ENCODE measurements at regions not wholly inside any gene's neighbourhood (a gene's known extent, or its start where the extent isn't known, plus 50 kb on each side); places are given as distances from the start of the nearest gene placed in this dataset.

DNA sequence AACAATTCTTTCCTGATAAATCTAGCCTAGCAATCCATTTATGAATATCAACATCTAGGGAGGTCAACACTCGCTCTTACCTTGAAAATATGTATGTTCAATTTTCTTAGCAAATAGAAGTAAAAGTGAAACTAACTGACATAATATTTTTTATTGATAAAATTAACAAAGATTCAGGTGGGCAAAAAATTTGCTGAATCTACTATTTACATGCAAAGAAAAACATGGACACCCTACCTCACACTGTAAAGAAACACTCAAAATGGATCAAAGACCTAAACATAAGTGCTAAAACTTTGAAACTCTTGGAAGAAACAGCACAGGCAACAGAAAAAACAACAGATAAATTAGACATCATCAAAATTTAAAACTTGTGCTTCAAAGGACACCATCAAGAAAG lies 151.6 kb upstream of the MYRIP start:
- Histone ChIP-seq H3K4me2 (ENCODE audit: unreplicated experiment) (no peak overlapping the region), H3K36me3 (ENCODE audit: low read depth) (no peaks in the 10 kb centered on the region), H3K79me2 (ENCODE audit: insufficient read depth) (no peaks in the 10 kb centered on the region), H3K9me3 (ENCODE audit: low read depth) (no peaks in the 10 kb centered on the region), H2AFZ (no peak overlapping the region), H4K20me1 (ENCODE audit: insufficient read depth) (no peaks in the 10 kb centered on the region), H3K4me3 (no peak overlapping the region), H3K4me1 (ENCODE audit: insufficient read depth) (no peaks in the 10 kb centered on the region), H3K27ac (no peak overlapping the region), H3K27me3 (replicated peaks; ENCODE audit: insufficient read depth) (no peaks in the 10 kb centered on the region), H3K9me2 (ENCODE audit: insufficient read depth) (no peaks in the 10 kb centered on the region), H3K9ac (no peak overlapping the region), H3F3A (ENCODE audit: insufficient read depth) (no peaks in the 10 kb centered on the region)
- TF ChIP-seq EZH2 (IDR thresholded peaks at IDR 0.05; ENCODE audit: insufficient read depth, poor library complexity, severe bottlenecking) = no peak
- no peak for TF ChIP-seq EZH2phosphoT487 (IDR thresholded peaks at IDR 0.05; ENCODE audit: insufficient read depth, low read depth)
- in situ Hi-C loops (cut with MboI) = no loop called here
- no peak for DNase-seq
- WGBS, 2 experiments (ENCODE audit: low coverage in 1 of 2, low lambda C conversion rate in 2 of 2, missing lambda C conversion rate in 2 of 2) = 77 to 94% methylated on average over 1 of the region's 1 CpG

DNA sequence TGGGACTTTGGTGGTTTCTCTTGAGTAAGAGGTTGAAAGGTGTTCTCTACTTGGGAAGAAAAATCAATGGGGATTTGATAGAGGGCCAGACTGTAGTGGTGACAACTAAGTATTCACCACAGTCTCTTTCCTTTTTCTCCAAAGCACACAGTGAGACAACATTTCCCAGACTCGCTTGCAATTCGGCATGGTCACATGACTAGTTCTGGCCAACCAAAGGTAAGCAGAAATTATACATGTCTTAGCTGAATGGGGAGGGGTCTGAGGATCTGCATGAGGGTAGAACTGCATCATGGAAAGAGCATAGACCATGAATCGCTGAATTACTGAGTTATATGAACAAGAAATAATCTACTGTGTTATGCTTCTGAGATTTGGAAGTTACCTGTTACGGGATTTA lies 144.5 kb upstream of the MYRIP start:
- Histone ChIP-seq H3K4me1 (ENCODE audit: insufficient read depth) (no peaks in the 10 kb centered on the region), H3K4me2 (ENCODE audit: unreplicated experiment) (no peak overlapping the region), H3K79me2 (ENCODE audit: insufficient read depth) (no peaks in the 10 kb centered on the region), H3K4me3 (no peak overlapping the region), H3K36me3 (ENCODE audit: low read depth) (no peaks in the 10 kb centered on the region), H3F3A (ENCODE audit: insufficient read depth) (no peaks in the 10 kb centered on the region), H3K9me3 (ENCODE audit: low read depth) (no peaks in the 10 kb centered on the region), H3K27ac (no peak overlapping the region), H3K9ac (no peak overlapping the region), H3K27me3 (replicated peaks; ENCODE audit: insufficient read depth) (no peaks in the 10 kb centered on the region; the same call in 1 of the 2 replicates), H4K20me1 (ENCODE audit: insufficient read depth) (no peaks in the 10 kb centered on the region), H3K9me2 (ENCODE audit: insufficient read depth) (no peaks in the 10 kb centered on the region), H2AFZ (no peak overlapping the region)
- in situ Hi-C loops (cut with MboI) = no loop called here
- DNase-seq = no peak
- TF ChIP-seq EZH2 (IDR thresholded peaks at IDR 0.05; ENCODE audit: insufficient read depth, poor library complexity, severe bottlenecking) = no peak
- TF ChIP-seq EZH2phosphoT487 (IDR thresholded peaks at IDR 0.05; ENCODE audit: insufficient read depth, low read depth) = no peak
- WGBS, 2 experiments (ENCODE audit: low coverage in 1 of 2, low lambda C conversion rate in 2 of 2, missing lambda C conversion rate in 2 of 2) = 68 to 74% methylated on average over 4 of the region's 4 CpGs

DNA sequence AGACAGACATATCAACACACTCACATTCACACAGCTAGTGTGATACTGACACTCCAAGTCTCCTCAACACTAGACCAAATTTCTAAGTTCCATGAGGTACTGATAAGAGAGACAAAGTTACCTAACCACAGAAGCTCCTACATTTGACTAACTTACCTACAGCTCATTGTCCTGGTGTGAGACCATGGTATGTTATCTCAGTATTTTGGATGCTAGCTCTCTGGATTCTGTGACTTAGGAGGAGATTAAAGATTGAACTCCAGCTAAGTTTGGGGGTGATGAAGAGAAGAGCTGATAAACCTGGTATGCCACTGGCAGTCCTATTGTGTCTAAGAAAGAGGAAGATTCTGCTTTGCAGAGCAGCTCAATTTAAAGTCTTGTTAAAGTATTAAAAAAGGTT lies 144.0 kb upstream of the MYRIP start:
- DNase-seq = no peak

DNA sequence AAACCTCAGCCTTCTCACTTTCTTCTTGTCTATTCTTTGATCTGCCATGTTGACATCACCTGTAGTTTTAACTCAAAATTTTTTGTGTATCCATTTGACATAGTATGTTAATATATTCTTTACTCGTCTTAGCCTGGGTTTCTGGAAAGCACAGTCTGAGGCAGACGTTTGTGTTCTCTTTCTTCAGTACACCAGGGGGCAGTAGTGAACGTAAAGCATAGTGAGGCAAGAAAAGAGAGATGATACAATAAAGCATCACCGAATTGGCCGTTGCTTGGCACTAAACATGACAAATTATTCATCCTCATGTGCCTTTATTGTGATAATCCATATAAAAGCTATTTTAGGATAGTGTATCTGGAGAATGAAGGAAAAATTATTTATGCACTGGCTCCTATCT lies 141.0 kb upstream of the MYRIP start:
- no peak for TF ChIP-seq EZH2phosphoT487 (IDR thresholded peaks at IDR 0.05; ENCODE audit: insufficient read depth, low read depth)
- no peak for TF ChIP-seq EZH2 (IDR thresholded peaks at IDR 0.05; ENCODE audit: insufficient read depth, poor library complexity, severe bottlenecking)
- Histone ChIP-seq H3K4me2 (ENCODE audit: unreplicated experiment) (no peak overlapping the region), H4K20me1 (ENCODE audit: insufficient read depth) (no peaks in the 10 kb centered on the region), H3K4me3 (no peak overlapping the region), H3K9ac (no peak overlapping the region), H3K9me3 (ENCODE audit: low read depth) (no peaks in the 10 kb centered on the region), H3K79me2 (ENCODE audit: insufficient read depth) (no peaks in the 10 kb centered on the region), H3K27me3 (replicated peaks; ENCODE audit: insufficient read depth) (no peaks in the 10 kb centered on the region; the same call in 1 of the 2 replicates), H3F3A (ENCODE audit: insufficient read depth) (no peaks in the 10 kb centered on the region), H2AFZ (no peak overlapping the region), H3K4me1 (ENCODE audit: insufficient read depth) (no peaks in the 10 kb centered on the region), H3K27ac (no peak overlapping the region), H3K9me2 (ENCODE audit: insufficient read depth) (no peaks in the 10 kb centered on the region), H3K36me3 (ENCODE audit: low read depth) (no peaks in the 10 kb centered on the region)
- WGBS, 2 experiments (ENCODE audit: low coverage in 1 of 2, low lambda C conversion rate in 2 of 2, missing lambda C conversion rate in 2 of 2) = 2% methylated on average over 5 of the region's 5 CpGs
- peak; percentile 80 for DNase-seq
- in situ Hi-C loops (cut with MboI) = no loop called here

More for the DNA sequence above, 144.0 kb upstream of the MYRIP start:
- H4K20me1 ChIP-seq (ENCODE audit: insufficient read depth) = no peaks in the 10 kb centered on the region
- H3F3A ChIP-seq (ENCODE audit: insufficient read depth) = no peaks in the 10 kb centered on the region
- H3K9ac ChIP-seq = no peak overlapping the region
- in situ Hi-C loops (cut with MboI) = no loop called here
- no peaks in the 10 kb centered on the region for H3K36me3 ChIP-seq (ENCODE audit: low read depth)
- no peak overlapping the region for H3K4me3 ChIP-seq
- no peak overlapping the region for H3K4me2 ChIP-seq (ENCODE audit: unreplicated experiment)
- no peaks in the 10 kb centered on the region for H3K4me1 ChIP-seq (ENCODE audit: insufficient read depth)
- no peaks in the 10 kb centered on the region for H3K79me2 ChIP-seq (ENCODE audit: insufficient read depth)
- no peaks in the 10 kb centered on the region for H3K9me3 ChIP-seq (ENCODE audit: low read depth)
- no peaks in the 10 kb centered on the region for H3K9me2 ChIP-seq (ENCODE audit: insufficient read depth)
- no peaks in the 10 kb centered on the region; the same call in 1 of the 2 replicates for H3K27me3 ChIP-seq (replicated peaks; ENCODE audit: insufficient read depth)
- no peak overlapping the region for H2AFZ ChIP-seq
- H3K27ac ChIP-seq = no peak overlapping the region
- TF ChIP-seq EZH2phosphoT487 (IDR thresholded peaks at IDR 0.05; ENCODE audit: insufficient read depth, low read depth) (no peak), EZH2 (IDR thresholded peaks at IDR 0.05; ENCODE audit: insufficient read depth, poor library complexity, severe bottlenecking) (no peak)

DNA sequence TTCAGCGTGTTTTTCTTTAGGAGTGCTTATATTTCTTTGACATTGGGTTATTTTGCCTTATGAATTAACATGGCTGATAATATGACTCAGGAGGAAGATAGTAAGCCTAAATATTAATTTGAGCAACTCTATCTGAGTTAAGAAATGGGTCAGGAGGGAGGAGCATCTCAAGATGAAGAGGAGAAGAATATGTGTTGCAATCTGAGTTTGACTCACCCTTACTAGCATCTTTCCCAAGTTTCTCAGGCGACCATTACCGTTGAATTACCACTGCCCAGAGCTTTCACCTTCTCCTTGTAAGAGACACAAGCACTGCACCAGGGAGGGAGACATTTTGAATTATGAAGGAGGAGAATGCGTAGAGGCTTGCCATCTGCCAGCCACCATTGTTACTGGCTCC lies 138.3 kb upstream of the MYRIP start:
- H3K79me2 ChIP-seq (ENCODE audit: insufficient read depth) = no peaks in the 10 kb centered on the region
- 64 to 69% methylated on average over 4 of the region's 4 CpGs for WGBS, 2 experiments (ENCODE audit: low coverage in 1 of 2, low lambda C conversion rate in 2 of 2, missing lambda C conversion rate in 2 of 2)
- H3K27me3 ChIP-seq (replicated peaks; ENCODE audit: insufficient read depth) = no peaks in the 10 kb centered on the region; the same call in 1 of the 2 replicates
- no peaks in the 10 kb centered on the region for H3K9me2 ChIP-seq (ENCODE audit: insufficient read depth)
- no peak overlapping the region for H3K27ac ChIP-seq
- in situ Hi-C loops (cut with MboI) = no loop called here
- no peaks in the 10 kb centered on the region for H3F3A ChIP-seq (ENCODE audit: insufficient read depth)
- H3K4me3 ChIP-seq = no peak overlapping the region
- no peaks in the 10 kb centered on the region for H3K9me3 ChIP-seq (ENCODE audit: low read depth)
- H3K4me1 ChIP-seq (ENCODE audit: insufficient read depth) = no peaks in the 10 kb centered on the region
- no peaks in the 10 kb centered on the region for H3K36me3 ChIP-seq (ENCODE audit: low read depth)
- H4K20me1 ChIP-seq (ENCODE audit: insufficient read depth) = no peaks in the 10 kb centered on the region
- H2AFZ ChIP-seq = no peak overlapping the region
- TF ChIP-seq EZH2phosphoT487 (IDR thresholded peaks at IDR 0.05; ENCODE audit: insufficient read depth, low read depth) (no peak), EZH2 (IDR thresholded peaks at IDR 0.05; ENCODE audit: insufficient read depth, poor library complexity, severe bottlenecking) (no peak)
- H3K9ac ChIP-seq = no peak overlapping the region
- DNase-seq = peak; percentile 60
- H3K4me2 ChIP-seq (ENCODE audit: unreplicated experiment) = no peak overlapping the region
